NCI-H1417 treated with DMSO at 0.1 percent for 48 hours (cell line): ENCODE measurements at regions not wholly inside any gene's neighbourhood (a gene's known extent, or its start where the extent isn't known, plus 50 kb on each side); places are given as distances from the start of the nearest gene placed in this dataset.
"Not testable (repeated sequence)": the region's sequence is repeated elsewhere in the genome, so short reads cannot be mapped to it uniquely, and the experiment has no call there.

Experiments used
- DNase-seq: peaks from one replicate; lab custom pipeline; 2025; lab: John Stamatoyannopoulos, UW

DNA sequence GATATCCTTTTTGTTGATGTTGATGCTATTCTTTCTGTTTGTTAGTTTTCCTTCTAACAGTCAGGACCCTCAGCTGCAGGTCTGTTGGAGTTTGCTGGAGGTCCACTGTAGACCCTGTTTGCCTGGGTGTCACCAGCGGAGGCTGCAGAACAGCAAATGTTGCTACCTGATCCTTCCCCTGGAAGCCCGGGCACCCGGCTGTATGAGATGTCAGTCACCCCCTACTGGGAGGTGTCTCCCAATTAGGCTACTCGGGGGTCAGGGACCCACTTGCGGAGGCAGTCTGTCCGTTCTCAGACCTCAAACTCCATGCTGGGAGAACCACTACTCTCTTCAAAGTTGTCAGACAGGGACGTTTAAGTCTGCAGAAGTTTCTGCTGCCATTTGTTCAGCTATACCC lies 383.4 kb downstream of the HLX start:
- DNase-seq = not testable (repeated sequence)

DNA sequence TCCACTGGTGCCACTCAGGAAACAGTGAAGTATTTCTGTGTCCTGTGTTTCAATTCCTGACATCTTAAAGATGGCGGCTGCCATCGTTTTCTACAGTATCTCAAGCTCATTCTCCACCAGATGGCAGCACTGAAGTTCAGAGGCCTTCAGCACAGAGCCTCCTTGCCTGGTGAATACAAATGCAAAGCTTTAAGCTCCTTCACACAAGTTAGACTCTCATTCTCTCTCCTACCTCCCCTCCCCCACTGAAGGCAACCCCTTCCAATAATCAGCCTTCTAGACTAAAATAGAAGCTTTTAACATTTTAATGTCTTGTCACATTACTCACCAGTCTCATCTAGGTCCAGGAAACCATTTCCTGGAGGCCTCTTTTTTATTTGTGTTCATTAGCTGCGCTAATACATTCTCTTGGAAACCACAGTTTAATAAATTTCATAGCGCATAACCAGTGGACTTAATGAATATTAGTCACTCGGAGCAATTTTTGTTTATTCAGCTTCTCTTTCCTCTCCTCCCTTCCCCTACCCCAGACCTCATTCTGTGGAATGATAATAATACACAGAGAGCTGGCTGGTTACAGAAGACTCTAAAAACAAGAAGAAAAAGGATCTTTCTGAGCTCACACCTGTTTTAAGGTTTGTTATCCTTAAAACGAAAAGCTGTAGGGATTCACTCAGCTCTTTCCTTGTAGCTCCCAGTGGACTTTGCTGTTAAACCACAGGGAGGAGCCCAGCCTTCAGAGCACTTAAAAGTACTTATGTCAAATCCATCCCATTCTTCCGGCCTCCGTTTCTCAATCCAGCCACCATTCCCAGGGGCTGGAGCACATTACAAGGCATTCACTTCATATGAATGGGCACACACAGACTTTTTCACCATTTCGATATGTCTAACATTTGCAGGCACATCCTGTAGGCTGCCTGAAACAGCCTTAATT lies 384.9 kb downstream of the HLX start:
- DNase-seq = no peak

DNA sequence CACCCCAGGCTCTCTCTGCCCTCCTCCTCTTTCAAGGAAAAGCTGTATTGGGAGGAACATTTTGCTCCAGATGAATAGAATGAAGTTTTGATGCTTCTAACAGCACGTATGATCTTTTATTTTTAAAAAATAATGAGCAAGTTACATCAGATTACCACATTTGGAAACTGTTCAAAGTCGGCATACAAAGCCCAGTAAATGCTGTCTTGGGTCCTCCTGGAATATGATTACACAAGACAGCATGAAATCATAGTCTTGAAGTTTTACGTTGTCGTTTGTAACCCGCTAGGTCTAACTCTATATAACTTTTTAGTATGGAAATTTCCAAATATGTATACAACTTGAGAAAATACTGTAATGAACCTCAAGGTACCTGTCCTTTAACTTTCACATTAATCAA lies 385.6 kb downstream of the HLX start:
- no peak for DNase-seq

DNA sequence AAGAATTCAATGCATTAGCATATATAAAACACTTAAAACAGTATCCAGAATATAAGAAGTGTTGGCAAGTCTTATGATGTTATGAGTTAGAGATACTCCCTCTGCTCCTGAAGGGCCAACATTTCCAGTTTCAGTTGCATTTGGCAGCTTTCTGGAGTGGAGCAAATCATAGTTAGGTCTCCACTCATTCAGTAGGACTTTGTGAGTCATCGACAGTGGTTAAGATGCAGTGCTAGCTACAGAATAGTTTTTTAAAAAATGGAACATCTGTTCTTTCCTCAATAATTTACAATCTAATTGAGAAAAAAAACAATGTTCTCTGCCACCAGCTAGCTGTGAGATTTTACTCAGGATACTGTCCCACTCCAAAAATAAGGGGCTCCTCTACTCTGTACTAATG lies 389.1 kb downstream of the HLX start:
- DNase-seq = no peak

DNA sequence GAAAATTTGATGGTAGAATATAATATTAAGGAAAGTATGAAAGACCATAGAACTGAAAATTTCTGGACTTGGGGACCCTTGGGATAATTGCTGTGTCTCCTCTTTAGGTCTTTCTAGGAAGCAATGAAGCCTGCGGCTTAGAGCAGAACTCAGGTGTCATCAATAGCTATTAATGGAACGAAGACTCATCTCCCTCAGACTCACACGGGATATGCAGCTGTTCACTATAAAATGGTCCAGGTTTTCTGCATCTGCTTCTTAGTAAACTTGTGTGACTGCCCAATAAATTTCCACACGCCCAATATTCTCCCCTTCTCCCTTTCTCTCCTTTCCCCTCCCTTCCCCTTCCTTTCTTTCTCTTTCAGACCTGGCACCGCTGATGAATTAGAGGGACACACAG lies 392.5 kb downstream of the HLX start:
- DNase-seq = no peak

DNA sequence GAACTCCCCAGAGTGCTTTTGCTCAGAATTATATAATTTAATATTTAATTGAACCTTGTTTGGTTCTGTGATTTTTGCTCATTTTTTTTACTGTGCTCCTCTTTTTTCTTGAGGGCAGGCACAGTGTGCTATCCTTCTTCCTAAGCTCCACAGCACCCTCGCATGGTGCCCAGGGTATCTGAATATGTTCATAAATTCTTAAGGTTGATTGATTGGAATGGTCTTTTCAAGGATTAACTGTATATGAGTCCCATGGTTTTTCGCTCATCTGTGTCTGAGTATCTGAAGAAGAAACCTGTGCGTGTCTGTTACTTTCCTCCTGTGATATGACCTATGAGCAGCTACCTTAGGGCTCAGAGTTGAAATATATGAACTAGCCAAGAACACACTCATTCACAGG lies 393.7 kb downstream of the HLX start:
- DNase-seq = no peak

DNA sequence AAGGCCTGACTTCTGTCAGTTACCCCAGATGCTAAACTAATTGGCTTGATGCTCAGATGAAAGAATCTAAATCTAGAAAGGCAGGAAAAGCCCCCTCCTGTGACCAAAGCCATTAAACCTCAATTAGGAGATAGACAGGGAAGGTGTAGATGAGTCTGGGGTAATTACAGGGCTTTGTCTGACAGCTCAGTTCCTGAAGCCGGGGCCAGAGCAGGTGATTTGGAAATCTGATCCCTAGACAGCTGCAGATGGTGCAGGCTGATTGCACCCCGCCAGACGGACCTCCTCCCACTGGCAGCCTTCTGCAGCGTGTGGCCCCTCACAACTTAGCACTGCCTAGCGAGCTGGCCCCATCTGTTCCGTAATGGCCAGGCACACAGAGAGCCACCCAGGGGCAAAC lies 395.1 kb downstream of the HLX start:
- DNase-seq = peak; percentile 96

DNA sequence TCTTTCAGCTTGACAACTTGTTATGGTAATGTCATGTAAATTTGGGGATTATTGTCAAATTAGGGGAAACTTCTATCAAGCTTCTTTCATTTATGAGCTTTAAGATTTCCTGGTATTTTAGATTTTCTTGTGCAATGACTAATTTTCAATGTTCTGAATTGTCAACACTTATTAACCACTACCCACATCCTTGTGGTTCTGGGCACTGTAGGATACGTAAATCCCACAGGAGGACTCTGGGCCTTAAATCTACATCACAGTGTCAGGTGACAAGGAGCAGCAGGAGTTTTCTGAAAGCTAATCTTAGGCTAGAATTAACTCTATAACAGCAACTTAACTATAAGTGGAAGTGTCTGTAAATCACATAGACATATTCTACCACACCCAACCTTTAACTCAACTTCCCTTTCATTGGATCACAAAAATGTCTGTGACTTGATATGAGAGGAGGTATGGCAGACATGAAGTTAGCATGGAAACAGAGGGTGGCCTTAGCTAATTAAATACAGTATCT lies 397.7 kb downstream of the HLX start:
- no peak for DNase-seq

DNA sequence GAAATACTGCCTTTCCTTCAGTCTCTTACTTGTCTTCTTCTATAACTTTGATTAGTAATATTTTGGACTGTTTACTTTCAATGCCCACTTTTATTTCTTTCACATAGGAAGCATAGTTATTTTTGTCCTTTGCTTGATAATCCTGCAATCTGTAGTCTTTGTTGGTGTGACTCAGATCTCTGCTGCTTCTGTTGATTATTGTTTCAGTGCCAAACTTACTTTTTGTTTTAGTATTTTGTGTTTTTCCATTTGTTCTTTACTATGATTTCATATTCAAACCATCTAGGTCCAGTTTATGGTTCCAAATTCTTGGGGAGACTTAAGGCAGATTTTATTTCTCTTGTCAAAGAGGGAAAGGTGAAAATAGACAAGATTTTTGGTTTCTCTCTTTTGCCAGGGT lies 399.9 kb downstream of the HLX start:
- DNase-seq = no peak

DNA sequence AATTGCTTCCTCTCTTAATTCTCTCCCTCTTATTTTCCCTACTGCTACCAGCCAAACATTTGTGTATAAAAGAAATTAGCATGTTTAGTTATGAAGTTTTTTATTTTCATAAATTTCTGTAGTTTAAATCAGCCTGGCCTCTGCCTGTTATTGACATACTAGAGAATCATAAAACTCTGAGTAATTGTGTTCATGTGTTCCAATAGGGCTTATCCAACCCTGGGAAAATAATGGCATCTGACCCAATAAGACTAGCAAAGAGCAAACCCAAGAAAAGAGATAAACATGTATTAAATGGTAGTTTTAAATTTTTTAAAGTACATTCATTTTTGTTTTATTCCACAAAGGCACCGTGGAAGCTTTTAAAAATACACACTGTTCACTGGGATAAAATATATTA lies 404.3 kb downstream of the HLX start:
- DNase-seq = no peak

DNA sequence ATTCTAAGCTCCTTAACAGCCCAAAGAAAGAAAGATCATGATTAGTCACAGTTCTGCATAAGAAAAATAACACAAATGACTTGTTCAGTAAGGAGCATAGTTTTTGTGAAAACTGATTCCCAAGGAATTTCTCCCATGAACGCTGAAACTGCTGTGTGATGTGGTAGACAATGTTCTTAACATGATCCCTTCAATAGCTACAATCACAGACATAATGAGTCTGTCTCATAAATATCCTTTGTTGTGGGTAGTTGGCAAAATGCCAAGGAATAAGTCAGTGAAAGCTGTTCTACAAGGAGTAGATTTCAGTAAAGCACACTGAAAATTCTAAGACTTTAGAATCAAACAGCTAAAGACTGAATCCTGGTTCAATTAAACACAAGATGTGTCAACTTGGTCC lies 404.8 kb downstream of the HLX start:
- DNase-seq = peak; percentile 82

DNA sequence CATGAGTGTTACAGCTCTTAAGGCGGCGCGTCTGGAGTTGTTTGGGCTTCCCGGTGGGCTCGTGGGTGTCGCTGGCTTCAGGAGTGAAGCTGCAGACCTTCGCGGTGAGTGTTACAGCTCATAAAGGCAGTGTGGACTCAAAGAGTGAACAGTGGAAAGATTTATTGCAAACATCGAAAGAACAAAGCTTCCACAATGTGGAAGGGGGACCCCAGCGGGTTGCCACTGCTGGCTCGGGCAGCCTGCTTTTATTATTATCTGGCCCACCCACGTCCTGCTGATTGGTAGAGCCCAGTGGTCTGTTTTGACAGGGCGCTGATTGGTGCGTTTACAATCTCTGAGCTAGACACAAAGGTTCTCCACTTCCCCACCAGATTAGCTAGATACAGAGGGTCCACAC lies 405.7 kb downstream of the HLX start:
- DNase-seq = not testable (repeated sequence)

DNA sequence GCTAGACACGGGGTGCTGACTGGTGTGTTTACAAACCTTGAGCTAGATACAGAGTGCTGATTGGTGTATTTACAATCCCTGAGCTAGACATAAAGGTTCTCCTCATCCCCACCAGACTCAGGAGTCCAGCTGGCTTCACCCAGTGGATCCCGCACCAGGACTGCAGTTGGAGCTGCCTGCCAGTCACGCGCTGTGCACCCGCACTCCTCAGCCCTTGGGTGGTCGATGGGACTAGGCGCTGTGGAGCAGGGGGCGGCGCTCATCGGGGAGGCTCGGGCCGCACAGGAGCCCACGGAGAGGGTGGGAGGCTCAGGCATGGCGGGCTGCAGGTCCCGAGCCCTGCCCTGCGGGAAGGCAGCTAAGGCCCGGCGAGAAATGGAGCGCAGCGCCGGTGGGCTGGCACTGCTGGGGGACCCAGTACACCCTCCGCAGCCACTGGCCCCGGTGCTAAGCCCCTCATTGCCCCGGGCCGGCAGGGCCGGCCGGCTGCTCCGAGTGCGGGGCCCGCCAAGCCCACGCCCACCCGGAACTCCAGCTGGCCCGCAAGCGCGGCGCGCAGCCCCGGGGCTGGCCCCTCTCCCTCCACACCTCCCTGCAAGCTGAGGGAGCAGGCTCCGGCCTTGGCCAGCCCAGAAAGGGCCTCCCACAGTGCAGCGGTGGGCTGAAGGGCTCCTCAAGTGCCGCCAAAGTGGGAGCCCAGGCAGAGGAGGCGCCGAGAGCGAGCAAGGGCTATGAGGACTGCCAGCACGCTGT lies 406.4 kb downstream of the HLX start:
- not testable (repeated sequence) for DNase-seq

DNA sequence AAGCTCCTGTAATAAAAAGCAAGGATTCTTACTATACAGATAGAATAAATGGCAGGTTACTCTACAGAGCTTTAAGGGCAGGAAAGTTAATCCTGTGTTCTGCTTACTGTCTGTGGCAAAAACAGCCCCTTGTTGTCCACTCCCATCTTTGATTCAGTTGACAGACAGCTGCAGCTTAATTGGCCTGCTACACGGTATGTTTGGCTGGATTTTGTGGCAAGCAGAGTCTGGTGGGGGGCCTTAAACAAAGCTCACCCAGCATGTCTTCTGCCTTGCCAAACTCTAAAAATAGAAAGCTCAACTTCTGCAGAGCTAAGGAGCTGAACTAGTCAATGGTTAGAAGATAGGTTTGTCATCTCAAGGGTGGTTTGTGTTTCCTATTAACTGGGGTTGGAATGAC lies 407.2 kb downstream of the HLX start:
- no peak for DNase-seq

DNA sequence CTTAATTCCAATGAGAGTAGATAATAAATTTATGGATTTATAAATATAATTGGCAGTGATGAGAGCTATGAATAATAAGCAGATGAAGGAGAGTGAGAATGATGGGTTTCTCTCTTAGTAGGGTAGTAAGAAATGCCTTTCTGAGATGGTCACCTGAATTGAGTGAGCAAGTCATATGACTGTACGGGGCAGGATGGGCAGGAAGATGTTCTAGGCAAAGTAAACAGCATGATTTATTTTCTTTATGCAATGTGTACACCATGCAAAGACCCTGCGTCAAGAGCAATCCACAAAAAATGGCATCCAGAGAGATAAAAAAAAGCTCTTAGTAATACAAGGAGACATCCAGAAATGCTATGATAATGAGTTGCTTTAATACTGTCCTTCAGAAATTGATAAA lies 409.9 kb downstream of the HLX start:
- DNase-seq = no peak

DNA sequence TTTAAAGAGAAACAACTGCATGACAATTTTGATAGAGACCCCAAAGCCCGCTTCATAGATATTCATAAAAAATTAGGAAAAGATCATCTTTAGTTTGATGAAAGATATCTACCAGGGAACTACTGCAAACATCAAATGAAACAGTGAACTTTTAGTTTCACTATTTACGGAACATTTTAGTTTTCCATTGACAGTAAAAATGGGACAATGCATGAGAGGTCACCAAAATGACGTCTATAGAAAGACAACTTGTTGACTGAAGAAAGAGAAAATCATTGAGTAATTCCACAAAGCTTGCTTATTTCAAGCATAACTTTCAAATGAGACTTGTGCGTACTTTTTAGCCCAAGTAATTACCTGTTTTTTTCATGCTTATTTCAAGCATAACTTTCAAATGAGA lies 411.4 kb downstream of the HLX start:
- no peak for DNase-seq

DNA sequence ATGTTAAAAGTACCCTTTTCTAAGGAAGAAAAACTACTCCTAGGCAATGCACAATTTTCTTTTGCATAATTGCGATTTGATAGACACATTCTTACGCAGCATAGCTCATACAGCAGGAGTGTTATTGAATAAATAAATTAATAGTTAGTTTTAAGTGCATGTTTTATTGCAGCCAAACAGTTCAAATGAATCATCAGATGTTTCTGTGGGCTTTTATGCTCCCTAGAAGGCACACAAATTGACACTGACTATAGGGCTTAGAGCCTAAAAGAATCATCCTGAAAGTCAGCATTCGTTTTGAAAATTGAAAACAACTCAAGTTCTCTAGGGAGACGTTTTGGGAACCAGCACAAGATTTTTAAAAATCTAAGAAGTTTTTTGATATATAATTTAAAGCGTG lies 411.9 kb downstream of the HLX start:
- no peak for DNase-seq

DNA sequence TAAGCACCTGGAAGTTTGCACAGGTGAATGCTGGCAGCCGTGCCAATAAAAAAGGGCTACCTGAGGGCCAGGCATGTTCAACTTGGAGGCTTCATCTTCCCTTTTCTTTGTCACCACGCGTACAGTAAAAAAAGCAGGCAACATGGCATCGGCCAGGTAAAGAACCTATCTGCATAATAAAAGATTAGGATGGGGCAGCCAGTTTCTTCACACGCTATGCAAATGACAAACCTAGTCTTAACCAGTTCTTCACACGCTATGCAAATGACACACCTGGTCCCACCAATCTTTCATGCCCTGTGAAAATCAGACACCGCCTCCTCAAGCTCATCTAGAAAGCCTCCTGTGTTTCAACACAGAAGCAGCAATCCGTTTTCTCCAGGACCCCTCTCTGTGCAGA lies 413.4 kb downstream of the HLX start:
- DNase-seq = no peak

DNA sequence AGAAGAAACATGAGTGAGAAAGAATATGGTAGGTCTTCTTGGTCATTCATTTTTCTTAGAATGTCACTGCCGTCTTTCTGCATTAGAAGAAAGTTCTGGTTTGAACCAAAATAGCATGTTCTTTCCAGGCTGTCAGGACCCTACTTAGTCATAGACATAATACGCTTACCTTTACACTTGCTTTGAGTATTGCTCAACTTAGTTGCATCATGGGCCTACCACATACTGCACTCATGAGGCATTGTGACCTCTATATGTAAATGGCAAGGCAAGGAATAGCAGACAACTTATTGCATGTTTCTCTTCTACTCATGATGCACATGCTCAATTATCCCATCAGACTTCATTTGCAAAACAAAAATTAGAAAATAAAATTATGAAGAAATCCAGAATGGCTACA lies 415.0 kb downstream of the HLX start:
- DNase-seq = no peak

DNA sequence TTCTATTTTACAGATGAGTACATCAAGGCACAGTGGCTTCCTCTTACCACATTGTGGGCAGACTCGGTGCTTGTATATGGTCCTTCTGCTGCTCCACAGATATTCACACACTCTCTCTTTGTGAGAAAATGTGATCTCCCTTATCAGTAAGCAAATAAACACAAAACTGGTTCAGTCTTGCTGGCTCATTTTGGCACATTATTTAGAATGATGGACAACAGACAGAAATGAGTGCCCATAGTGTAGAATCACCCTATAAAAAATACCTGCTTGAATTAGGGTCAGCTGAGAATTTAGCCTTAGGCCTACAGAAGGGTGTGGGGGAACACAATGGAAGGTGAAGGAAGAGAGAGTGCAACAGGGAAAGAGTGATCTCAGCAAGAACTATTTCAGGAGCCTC lies 423.1 kb downstream of the HLX start:
- DNase-seq = no peak

DNA sequence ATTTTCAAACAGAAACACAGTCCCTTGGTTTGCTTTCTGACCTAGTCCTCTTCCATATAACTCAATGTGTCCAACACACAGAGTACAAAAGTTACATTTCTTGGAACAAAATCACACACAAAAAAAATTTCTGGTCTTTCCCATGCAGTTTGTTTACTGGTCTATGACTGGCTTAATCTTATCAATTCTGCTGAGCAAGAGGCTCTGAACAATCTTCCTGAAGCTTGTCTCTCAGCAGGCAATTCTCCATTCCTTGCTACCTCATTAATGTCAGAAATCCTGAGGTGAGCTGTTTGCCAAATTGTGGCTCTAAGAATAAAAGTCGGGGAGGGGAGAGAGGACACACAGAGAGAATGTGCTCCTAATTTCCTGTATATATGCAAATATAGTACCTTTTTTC lies 423.6 kb downstream of the HLX start:
- no peak for DNase-seq

DNA sequence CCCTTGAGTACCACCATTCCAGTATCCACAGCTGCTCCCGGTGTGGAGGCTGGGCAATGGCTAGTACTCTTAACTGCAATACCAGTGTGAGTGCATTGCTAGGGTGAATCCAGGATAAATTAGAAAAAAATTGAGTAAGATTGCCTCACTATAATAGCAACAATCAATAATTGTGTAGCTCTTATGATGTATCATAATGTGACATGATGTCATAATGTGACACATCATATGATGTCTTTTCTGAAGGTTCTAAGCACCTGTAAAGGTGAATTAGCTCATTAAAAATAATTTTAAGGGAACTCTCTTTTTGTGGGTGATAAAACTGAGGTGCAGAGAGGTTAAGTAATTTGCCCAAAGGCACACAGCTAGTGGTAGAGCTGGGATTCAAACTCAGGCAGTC lies 424.4 kb downstream of the HLX start:
- DNase-seq = no peak

DNA sequence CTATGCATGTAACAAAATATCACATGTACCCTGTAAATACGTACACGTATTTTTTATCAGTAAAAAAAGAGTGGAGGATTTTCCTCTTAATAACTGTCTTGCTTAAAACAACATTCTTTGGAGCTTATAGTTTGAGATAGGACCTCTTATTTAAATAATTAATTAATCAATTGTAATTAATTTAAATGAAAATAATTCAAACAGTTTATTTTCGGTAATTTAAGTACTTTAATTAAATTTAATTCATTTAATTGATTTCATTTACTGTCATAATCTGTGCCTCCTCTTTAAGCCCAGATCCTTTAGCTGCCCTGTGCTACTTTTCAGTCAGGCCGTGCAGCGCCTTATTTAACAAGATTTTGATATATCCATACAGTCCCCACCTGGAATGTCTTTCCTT lies 427.0 kb downstream of the HLX start:
- DNase-seq = no peak
